NCI-H524 (cell line): ENCODE measurements at regions not wholly inside any gene's neighbourhood (a gene's known extent, or its start where the extent isn't known, plus 50 kb on each side); places are given as distances from the start of the nearest gene placed in this dataset.

Source experiments
- DNase-seq, 2 experiments: peaks; one replicate each; lab custom pipeline; 2025; lab: John Stamatoyannopoulos, UW

DNA sequence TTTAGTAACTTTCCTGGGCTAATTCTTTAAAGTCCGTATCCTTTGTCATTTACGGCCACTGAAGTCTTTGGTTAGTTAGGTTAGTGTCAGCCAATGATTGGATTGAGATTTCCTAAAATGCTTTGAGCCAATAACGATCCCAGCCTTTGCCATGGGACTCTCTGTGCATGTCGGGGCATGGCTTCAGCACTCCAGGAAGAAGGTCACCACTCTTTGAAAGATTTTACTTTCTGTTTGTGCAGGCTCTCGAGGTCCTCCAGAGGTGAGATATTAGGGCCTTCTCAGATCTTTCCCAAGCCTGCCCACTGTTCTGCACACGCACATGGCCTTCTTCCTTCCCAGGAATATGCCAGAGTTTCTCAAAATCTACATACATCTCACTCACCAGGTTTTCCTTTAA lies 153.7 kb upstream of the ARGLU1 start:
- no peak for DNase-seq

DNA sequence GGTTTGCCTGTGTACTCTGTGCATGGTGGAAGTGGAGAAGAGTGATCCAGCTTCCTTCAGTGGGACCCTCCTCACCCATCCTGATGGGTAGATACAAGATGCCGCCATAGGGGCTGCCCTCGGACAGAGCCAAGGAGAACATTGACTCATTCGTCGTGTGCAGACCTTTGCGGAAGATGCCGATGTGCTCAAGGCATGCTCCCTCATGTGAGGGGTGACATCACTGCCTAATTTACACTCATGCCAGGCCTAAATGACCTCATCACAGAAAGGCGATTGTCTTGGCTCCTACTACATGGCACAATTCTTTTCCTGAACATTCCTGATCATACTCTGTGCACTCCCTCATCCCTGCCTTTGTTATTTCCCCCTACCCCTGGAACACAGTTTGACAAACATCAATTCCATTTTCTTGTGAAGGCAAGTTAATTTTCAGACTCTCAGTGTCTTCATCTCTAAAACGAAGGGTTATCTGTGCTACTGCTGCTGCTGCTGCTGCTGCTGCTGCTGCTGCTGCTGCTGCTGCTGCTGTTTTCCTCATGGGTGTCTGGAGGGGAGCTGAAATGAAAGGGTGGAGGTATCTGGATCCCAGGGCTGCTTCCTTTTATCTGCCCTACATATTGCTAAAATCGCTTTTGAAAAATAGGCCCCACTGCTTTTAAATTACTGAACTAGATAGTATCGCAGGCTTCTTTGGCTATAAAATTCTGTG lies 146.5 kb upstream of the ARGLU1 start:
- DNase-seq = no peak

DNA sequence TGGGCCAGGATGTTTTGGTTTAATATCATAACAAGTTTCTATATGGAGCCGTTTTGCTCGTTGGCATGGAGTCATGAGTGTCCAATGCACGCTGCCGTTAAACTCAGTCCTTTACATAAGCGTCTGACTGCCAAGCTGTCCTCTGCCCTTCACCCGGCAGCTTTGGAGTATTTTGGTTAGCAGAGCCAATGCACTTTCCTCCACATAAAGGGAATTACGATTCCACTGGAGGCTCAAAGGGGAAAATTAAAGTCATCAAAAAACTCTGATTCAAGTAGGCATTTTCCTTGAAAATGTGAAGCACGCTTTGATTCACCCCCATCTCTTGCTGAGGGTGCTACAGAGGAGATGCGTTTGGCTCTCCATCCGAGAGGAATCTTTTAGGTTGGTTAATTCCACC lies 144.4 kb upstream of the ARGLU1 start:
- no peak for DNase-seq

DNA sequence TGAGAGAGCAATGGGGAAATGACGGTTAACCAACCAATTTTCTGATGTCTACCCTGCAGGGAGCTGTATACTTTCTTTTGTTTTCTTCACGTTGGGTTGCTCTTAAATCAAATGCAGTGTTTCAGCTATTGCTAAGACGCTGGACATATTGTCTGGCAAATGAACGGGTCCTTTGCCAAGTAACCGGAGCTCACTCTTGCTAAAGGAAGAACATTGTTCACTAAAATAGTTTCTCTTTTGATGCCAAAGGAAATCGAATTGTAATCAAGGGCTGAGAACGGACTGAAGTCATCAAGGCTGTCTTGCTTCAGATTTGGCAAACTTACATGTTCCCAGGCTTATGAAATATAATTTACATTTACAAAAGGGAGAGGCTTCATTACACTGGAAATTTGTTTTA lies 142.3 kb upstream of the ARGLU1 start:
- DNase-seq = no peak

DNA sequence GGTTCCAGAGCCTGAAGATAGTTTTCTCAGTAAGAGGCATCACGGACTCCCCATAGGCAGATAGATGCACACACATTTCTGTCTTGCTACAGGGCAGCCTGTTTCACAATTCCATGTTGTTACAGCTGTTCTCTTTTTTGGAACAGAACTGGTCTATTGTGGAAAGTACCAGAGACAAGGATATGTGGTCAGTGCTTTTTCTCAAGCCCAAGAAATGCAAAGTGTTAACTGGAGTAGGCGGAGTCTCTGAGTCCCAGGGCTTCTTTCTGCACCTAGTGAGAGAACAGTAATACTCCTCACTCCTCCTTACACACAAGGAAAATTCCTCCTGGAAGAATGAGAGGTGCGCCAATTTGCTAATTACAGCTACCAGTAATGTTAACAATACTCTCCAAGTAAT lies 141.6 kb upstream of the ARGLU1 start:
- DNase-seq = no peak

DNA sequence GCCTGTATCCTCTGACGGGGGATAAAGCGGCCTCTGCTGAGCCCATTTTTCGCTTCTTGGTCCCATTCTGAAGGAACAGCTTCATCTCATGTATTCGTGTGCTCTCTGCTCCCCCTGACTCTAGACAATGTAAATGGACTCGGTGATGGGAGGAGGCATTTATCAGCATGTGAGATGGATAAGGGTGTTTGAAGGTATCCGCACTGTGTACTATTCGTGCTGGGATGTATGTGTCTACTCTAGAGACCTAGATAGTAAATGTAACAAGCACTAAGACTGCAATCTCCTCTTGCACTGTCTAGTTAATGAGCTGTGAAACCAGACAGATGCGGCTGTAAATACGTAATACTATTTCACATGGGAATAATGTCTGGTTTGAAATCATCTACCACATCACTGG lies 134.6 kb upstream of the ARGLU1 start:
- DNase-seq = no peak

DNA sequence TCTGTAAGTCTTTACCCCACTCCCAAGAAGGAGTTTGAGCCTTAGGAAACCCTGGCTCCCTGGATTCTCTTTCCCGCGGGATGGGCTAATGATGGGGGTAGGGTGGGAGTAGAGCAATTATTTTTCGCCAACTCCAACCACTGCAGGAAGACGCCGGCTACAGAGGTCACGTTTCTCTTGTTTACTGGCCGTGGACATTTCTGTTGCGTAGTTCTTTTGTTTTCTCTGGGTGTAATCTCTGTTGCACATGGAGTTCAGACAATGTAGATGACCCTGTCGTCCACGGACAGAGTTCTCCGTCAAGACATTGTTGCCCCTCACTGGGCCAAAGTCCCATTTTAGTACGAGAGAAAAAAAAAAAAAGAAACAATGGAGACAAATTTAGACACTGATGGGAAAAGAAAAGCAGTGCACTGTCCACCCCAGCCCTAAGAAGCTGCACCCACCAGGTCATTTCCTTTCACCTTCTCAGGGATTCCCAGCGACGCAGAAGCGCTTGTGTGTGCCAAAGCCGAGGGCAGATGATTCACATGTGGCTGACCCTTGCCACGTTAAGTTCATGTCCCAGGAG lies 133.9 kb upstream of the ARGLU1 start:
- DNase-seq = no peak

DNA sequence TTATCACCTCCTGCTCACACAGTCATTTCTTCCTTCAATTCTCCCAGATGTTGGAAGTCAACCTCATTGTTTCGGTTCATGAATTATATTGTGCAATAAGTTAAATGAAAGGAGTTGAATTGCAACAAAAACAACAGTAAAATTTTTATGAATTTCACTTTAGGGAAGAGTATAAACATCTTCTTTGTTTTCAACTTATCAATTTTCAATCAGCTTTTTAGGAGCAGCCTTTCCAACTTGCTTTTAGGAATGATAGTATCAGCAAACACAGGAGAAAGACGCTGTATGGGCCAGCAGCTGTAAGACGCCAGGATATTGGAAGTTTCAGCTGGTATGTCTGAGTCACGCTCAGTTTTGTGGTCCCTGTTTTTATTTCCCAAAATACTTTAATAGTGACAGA lies 132.5 kb upstream of the ARGLU1 start:
- DNase-seq = no peak

DNA sequence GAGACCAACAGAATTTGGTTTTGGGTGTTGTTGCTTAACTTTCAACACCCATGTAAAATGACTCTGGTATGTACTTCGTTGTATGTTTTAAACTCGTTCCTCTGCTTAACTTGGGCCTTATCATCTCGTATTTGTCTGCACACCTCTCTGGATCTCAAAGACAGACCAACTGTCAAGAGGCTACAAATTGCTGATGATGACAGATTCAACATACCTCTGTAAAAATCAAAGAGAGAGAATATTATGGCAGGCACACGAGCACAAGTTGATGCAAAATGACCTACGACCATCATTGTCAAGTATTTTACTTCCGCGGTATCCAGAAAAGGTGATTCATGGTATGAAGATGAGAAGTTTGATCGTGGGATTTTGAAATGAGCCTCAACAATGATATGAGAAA lies 132.1 kb upstream of the ARGLU1 start:
- no peak for DNase-seq

DNA sequence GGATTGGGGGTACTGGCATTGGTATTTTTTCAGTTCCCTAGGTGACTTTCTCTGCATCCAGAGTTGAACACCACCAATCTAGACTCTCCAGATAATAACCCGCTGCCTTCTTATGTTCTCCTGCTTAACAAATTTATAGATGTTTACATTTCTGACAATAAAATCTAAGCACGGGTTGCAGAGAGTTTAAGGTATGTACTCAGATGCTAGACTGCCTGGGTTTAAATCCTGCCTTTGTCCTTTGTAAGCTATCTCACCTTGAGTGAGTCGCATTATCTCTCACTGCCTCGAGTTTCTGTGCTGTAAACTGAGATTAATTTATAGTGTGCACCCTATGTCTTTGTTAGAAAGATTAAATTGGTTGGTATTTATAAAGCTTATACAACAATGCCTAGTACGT lies 131.4 kb upstream of the ARGLU1 start:
- no peak for DNase-seq

DNA sequence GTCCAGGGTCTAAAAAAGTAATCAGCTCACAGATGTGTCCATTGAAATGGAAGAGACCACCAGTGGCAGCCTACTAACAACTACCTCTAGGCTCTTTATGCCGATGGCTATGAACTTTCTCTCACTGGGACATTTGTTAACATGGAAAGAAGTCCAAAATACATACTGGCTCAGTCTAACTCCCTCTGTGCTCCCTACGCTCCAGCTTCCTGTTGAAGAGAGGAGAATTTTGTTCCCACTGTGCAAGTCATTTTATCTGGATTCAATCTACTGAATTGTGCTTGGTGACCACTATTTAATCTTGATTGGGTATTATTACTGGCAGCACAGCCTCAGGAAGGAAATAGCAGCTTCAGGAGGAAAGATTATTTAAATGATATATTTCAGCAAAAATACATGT lies 128.8 kb upstream of the ARGLU1 start:
- DNase-seq = no peak

DNA sequence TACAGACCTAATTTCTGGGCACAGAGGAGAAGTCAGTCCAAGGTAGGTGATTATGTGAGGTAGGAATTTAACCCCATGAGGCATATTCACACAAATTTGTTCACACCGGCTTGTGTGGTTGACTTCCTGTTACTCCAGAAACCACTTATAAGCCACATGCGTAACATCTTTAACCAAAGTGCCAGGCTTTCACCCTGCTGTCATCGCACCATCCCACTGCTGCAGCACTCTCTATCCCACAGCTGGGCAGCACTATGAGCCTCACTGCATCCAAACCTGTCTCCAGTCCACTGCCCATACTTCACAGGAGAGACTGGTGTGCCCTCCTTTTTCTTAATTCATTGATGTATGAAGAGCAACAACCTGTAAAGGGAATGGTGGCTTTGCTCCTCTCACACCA lies 128.2 kb upstream of the ARGLU1 start:
- no peak for DNase-seq

DNA sequence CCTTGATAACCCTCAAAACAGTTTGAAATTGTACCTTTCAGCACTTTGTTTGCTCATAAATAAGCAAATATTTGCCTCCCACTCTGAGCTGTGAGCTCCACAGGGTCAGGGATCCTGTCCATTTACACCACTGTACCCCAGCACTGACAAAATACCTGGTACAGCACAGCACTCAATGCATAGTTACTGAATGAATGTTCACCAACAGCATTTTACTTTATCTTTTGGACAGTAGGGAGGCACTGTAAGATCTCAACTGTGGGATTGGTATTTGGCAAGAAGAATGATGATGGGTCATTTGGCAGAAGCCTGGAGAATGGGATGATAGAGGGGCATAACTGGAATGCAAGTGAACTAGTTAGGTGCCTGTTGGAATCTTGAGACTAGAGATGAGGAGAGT lies 127.2 kb upstream of the ARGLU1 start:
- no peak for DNase-seq

DNA sequence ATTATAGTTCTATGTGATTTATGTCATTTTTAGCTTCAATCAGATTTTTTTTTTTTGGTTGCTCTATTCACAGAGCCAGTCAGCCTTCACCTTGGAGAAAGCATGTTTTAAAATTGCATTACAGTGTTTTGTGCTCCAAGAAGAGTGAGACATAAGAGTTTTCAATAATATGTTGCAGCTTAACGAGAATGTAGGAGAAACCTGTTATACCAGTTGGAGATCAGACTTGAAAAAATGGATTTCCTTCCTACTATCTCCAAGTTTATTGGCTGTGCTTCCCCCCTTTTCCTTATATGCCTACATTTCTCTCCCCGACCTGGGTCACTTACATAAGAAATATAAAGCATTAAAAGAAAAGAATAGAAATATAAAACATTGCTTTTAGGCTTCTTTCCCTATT lies 123.9 kb upstream of the ARGLU1 start:
- DNase-seq = no peak

DNA sequence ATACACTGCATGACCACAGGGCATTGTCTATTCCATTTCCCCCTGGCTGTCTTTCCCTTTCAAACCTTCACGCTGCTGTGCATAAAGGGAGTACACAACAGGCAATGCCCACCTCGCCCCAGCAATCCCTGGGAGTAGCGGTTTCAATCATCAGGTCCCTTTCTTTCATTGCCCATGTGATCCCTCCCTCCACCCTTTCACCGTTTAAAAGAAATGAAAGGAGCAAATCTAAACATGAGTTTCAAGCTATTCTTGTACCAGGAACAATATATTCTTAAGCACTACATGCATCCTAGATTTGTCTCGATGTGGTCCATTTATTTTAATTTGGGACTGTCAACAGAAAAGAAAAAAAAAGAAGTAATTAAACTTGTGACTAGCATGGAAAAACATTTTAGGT lies 123.4 kb upstream of the ARGLU1 start:
- DNase-seq = no peak

DNA sequence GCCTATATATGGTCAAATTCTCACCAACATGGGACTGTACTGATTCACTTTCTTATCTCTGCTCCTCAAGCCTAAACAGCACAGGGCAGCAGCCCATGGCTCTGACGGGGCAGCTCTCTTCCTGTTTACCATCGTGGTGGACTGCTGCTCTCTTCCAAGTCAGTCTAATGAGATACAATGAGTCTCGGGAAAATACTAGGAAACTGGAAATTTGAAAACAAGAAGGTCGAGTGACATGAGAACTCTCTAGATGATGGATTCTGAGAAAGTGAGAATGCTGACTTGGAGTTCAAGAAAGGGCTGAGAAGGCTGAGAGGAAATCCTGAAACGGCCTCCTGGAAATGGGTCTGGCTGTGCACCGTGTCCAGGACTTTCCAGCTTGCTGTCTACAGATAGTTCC lies 122.8 kb upstream of the ARGLU1 start:
- no peak for DNase-seq

DNA sequence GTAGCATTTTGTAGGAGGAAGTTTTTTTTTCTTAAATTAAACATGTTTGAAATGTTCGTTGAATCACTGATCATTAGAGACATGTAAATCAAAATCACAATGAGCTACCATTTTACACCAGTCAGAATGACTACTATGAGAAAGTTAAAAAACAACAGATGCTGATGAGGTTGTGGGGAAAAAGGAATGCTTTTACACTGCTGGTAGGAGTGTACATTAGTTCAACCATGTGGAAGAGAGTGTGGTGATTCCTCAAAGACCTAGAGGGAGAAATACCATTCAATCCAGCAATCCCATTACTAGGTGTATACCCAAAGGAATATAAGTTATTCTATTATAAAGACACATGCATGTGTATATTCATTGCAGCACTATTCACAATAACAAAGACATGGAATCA lies 122.0 kb upstream of the ARGLU1 start:
- no peak for DNase-seq

DNA sequence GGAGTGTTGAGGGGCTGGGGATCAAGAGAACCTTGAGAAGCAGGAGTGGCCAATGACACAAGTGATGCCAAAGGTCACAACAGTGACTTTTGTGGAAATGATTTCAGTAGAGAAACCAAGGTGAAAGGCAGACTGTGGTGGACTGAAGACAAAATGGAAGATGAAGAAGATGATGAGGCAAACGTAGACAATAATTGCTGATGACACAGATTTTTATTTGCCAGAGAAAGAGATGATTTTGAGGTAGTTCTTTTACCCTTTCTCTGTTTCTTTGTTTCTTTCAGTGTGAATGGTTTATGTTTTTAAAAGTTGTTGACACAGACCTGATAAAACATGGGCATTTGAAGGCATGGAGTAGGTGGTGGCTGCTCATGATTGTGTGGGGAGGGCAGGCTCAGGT lies 121.0 kb upstream of the ARGLU1 start:
- no peak for DNase-seq

DNA sequence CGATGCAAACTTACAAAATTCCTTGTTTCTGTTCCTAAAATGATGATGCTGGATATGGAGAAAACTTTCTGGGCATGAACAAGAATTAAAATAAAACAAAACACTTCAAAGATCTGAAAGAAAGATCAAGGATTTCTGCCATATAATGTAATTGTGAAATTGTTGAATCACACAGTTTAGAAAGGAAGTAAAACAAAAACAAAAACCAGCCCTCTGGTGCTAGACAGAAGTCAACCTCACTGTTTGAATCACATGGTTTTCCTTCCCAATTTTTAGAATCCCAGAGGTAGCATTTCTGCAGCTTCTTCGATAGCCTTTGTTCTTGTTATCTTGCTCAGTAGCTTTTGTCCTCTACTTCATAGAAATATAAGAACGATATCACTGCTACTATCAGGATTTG lies 118.2 kb upstream of the ARGLU1 start:
- DNase-seq = no peak

DNA sequence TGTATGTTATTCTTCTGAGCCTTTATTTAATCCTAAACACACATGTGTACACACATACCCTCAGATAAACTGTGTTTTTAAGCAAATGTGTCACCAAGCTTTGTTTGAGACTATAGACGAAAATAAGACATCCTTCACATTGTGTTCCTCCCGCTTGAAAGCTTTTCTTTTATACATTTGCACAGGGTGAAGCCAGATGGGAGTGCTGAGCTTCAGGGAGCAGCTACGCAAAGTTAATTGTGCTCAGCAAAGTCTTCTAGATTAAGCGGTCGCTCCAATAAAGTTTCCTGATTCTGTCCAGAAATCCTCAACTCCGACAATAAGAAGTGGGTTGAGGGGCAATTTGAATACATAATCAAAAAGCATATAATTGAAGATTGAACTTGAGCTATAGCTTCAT lies 117.2 kb upstream of the ARGLU1 start:
- DNase-seq = no peak

DNA sequence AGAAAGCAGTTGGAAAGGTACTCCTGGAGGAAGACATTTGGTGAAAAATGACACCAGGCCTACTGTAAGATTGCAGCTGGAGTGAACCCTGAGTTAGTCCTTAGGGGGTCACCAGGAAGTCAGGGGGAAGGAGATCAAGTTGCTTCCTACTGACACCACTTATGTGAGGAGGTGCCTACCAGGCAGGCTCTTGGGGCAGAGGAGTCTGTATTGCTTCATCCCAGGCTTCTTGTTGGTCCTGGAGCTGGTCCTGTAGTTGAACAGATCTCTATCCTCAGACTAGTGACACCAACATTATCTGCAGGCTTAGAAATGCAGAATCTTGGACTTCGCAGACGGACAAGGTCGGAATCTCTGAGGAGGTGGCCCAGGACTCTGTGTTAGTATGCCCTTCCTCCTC lies 116.0 kb upstream of the ARGLU1 start:
- DNase-seq = no peak

DNA sequence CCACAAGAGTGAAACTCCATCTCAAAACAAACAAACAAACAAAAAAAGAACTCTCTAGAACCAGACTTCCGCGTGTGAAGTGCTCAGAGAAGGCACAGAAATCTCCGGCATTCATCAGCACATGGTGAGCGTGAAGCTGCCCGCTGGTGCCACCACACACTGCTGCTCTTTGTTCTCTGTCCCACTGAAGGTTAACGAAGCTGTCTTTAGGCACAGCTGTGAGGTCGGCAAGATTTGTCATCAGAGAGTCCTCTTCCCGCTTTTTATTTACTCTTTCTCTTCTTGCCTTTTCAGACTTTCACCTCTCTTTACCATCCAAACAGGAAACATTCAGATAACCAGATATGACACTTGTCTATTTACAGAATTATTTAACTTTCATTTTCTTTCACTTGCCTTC lies 115.2 kb upstream of the ARGLU1 start:
- DNase-seq = no peak

DNA sequence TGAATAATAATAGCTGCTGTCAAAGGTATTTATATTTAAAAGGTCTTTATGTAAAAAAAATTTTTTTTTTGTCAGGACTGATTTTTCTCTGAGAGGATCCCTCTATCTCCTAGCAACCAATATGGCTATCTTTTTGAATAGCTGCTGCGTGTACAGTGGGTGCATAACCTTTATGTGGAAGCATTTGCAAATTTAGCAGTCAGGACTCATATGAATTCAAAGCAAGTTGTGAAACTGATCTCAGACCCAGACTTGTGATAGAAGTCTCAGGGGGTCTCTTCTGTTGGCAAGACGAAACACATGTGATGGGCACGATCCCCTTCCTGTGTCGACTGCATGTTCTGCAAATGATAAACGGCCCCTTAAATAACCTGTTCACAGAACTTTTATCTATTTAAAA lies 114.1 kb upstream of the ARGLU1 start:
- DNase-seq = no peak

DNA sequence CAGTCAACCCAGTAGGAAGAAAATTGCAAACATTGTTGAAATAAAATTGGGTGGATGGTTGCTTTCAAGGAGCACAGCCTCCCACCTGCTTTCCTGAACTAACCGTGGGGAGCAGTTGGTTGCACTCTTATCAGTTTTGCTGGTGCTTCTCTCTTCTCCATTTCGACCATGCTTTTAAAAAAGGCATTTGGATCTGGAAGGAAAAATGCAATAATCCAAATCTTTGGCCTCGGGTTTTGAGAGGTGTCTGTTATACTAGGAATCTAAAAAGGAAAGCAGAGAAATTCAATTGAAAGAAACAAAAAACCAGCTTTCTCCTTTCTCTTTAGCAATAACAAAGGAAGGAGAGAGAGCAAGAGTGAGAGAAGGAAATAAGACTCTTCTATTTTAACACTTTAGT lies 113.6 kb upstream of the ARGLU1 start:
- no peak for DNase-seq
